COLO668 (cell line): ENCODE measurements at regions not wholly inside any gene's neighbourhood (a gene's known extent, or its start where the extent isn't known, plus 50 kb on each side); places are given as distances from the start of the nearest gene placed in this dataset.
"Not testable (repeated sequence)": the region's sequence is repeated elsewhere in the genome, so short reads cannot be mapped to it uniquely, and the experiment has no call there.

ENCODE experiments used
- DNase-seq: peaks from one replicate; lab custom pipeline; 2025; ENCODE audit not compliant: unreplicated experiment; lab: John Stamatoyannopoulos, UW

GRCh38 chr18:28269750-28270149 is 92.8 kb upstream of the CDH2 start:
- no peak for DNase-seq

- no peak for DNase-seq
Observed at GRCh38 chr18:28267878-28268625, 91.1 kb upstream of the CDH2 start.

GRCh38 chr18:28267276-28267675 is 90.3 kb upstream of the CDH2 start:
- DNase-seq = no peak

- DNase-seq = no peak
Observed at GRCh38 chr18:28256166-28256565, 79.2 kb upstream of the CDH2 start.

- DNase-seq = no peak
Observed at GRCh38 chr18:28248653-28249052, 71.7 kb upstream of the CDH2 start.

- not testable (repeated sequence) for DNase-seq
Observed at GRCh38 chr18:28240626-28241025, 63.7 kb upstream of the CDH2 start.

GRCh38 chr18:28236487-28236886 is 59.6 kb upstream of the CDH2 start:
- DNase-seq = no peak
